Erythroblast (primary cell): ENCODE measurements at regions not wholly inside any gene's neighbourhood (a gene's known extent, or its start where the extent isn't known, plus 50 kb on each side); places are given as distances from the start of the nearest gene placed in this dataset.

Experiments used
- GATA1 ChIP-seq: IDR thresholded peaks from 2 replicates; pipeline ENCODE4 v1.6.1; 2011; ENCODE audit warnings: low read depth, mild to moderate bottlenecking, control low read depth, low read length, moderate library complexity
- POLR2A ChIP-seq: IDR thresholded peaks from 2 replicates; pipeline ENCODE4 v1.6.1; 2011; ENCODE audit warnings: mild to moderate bottlenecking, low read length

DNA sequence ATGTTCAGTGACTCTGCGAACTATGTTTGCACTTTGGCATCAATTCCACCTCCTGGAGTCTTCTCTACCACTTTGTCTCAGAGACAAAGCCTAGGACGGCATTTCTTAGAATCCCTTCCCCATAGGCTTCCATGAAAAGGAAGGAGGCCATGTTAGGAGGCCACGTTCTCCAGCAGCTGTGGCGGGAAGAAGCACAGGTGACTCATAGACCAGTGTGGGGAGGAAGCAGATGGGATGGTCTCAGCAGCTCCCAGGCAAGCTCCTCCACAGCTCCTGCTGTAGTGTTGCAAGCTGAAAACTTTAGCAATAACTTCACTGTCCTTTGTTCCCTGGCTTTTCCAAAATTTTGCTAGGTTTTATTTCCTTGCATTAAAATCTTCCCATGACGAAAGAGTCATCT is 781.3 kb upstream of the ID2 start:
- TF ChIP-seq POLR2A (no peak), GATA1 (no peak)
